Esophagus squamous epithelium (tissue), 4 donors: ENCODE measurements at regions not wholly inside any gene's neighbourhood (a gene's known extent, or its start where the extent isn't known, plus 50 kb on each side); places are given as distances from the start of the nearest gene placed in this dataset.

Experiments used
- POLR2A ChIP-seq, 4 donors: fragments of 450-650 bp; IDR thresholded peaks; one replicate each; pipeline ENCODE4 v1.6.1; 2017; ENCODE audit warnings: antibody characterized with exemption in 4 of 4, mild to moderate bottlenecking in 4 of 4, moderate library complexity in 3 of 4
- TF ChIP-seq, protein P1 (sequence below), 6 experiments: fragments of 450-650 bp in 4 of 6; fragments of 200-600 bp in 2 of 6; sonication (generic) in 2 of 6; IDR thresholded peaks; one replicate each; pipeline ENCODE4 v1.5.1; 2016 to 2019; ENCODE audit warnings: antibody characterized with exemption in 6 of 6, mild to moderate bottlenecking in 4 of 6, moderate library complexity in 4 of 6

DNA sequence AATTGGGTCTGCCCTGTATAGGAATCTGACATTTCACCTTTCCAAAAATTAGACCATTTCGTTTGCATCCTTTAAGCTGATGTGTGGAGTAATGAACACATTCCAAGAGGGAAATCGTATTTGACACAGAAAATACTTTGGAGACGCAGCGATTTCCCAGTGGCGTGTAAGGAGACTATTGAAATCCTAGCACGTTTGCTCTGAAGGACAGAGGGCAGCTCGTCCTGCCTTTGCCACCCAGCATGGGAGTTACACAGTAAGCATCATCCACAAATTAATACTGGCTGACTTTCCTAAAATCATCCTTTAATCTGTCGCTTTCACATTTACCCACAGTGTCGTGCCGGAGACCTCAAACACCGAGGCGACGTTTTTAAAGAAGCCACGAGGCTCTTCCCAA lies 925.9 kb upstream of the EEF2KMT start:
- TF ChIP-seq, protein P1, sequence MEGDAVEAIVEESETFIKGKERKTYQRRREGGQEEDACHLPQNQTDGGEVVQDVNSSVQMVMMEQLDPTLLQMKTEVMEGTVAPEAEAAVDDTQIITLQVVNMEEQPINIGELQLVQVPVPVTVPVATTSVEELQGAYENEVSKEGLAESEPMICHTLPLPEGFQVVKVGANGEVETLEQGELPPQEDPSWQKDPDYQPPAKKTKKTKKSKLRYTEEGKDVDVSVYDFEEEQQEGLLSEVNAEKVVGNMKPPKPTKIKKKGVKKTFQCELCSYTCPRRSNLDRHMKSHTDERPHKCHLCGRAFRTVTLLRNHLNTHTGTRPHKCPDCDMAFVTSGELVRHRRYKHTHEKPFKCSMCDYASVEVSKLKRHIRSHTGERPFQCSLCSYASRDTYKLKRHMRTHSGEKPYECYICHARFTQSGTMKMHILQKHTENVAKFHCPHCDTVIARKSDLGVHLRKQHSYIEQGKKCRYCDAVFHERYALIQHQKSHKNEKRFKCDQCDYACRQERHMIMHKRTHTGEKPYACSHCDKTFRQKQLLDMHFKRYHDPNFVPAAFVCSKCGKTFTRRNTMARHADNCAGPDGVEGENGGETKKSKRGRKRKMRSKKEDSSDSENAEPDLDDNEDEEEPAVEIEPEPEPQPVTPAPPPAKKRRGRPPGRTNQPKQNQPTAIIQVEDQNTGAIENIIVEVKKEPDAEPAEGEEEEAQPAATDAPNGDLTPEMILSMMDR (IDR thresholded peaks at IDR 0.05) = no peak
- no peak for TF ChIP-seq POLR2A (IDR thresholded peaks at IDR 0.05)
